ENCODE measurements at regions not wholly inside any gene's neighbourhood (a gene's known extent, or its start where the extent isn't known, plus 50 kb on each side); places are given as distances from the start of the nearest gene placed in this dataset.

DNA sequence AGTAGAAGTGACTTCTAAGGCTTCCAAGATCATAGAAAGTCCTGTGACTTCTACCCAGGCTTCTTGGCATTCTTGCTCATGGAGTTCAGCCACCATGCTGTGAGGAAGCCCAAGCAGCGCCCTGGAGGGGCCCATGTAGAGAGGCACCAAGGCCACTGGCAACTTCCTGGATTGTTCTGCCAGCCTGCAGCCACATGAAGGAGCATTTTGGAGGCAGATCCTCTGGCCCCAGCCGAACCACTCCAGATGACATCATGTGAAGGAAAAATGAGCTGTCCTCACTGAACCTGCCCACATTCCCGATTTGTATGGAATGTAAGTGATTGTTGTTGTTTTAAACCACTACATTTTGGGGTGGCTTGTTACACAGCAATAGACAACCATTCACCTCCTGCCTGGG lies 51.5 kb upstream of the MNX1 start:
- DNase-seq (ENCODE audit: low read depth) (no peak), FAIRE-seq (no peak)
- no peak overlapping the region for H3K4me3 ChIP-seq (ENCODE audit: low read depth, low read length)
- H3K27me3 ChIP-seq (ENCODE audit: control insufficient read depth, insufficient read depth, low read length) = peaks cover 2% of the 10 kb centered on the region
- TF ChIP-seq, protein P1, sequence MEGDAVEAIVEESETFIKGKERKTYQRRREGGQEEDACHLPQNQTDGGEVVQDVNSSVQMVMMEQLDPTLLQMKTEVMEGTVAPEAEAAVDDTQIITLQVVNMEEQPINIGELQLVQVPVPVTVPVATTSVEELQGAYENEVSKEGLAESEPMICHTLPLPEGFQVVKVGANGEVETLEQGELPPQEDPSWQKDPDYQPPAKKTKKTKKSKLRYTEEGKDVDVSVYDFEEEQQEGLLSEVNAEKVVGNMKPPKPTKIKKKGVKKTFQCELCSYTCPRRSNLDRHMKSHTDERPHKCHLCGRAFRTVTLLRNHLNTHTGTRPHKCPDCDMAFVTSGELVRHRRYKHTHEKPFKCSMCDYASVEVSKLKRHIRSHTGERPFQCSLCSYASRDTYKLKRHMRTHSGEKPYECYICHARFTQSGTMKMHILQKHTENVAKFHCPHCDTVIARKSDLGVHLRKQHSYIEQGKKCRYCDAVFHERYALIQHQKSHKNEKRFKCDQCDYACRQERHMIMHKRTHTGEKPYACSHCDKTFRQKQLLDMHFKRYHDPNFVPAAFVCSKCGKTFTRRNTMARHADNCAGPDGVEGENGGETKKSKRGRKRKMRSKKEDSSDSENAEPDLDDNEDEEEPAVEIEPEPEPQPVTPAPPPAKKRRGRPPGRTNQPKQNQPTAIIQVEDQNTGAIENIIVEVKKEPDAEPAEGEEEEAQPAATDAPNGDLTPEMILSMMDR (IDR thresholded peaks at IDR 0.05; ENCODE audit: insufficient read depth, low read length, severe bottlenecking) = no peak
- H3K36me3 ChIP-seq (ENCODE audit: control insufficient read depth, insufficient read depth, low read length) = no peaks in the 10 kb centered on the region

DNA sequence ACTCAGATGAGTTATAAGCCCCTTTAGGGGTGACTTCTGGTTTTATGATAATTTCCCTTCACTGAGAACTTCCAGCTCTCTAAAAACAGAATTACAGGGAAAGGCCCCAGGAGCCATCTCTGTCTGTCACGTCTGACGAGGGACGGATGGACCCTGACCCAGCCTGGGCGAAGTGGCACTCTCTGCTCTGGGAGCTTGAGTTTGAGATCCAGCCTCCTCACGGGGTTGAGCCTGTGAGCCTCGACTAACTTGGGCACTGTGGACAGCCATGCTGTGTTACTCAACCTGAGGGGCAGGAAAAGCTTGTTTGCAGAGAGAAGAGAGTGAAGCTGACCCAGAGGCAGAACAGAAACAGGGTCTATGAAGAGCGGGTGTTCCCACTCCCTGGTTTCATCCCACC lies 54.6 kb upstream of the MNX1 start:
- FAIRE-seq (no peak), DNase-seq (ENCODE audit: low read depth) (no peak)
- Histone ChIP-seq H3K36me3 (ENCODE audit: control insufficient read depth, insufficient read depth, low read length) (no peaks in the 10 kb centered on the region), H3K4me3 (ENCODE audit: low read depth, low read length) (no peak overlapping the region), H3K27me3 (ENCODE audit: control insufficient read depth, insufficient read depth, low read length) (no peaks in the 10 kb centered on the region)
- TF ChIP-seq, protein P1 (IDR thresholded peaks at IDR 0.05; ENCODE audit: insufficient read depth, low read length, severe bottlenecking) = no peak

DNA sequence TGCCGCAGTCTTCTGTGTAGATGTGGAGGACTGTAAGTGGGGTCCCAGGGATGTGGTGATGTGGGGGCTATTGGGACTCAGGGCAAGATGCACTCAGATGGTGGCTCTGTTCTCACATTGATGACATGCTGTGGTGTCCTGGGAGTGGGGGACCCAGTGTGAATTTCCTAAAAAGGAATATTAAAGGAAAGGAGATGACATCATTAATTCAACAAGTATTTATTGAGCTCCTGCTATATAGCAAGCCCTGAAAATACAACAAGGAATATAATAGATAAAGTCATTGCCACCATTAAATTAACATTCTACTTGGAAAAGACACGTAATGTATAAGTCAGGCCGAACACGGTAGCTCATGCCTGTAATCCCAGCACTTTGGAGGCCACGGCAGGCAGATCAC lies 61.9 kb upstream of the MNX1 start:
- H3K36me3 ChIP-seq (ENCODE audit: control insufficient read depth, insufficient read depth, low read length) = no peaks in the 10 kb centered on the region
- no peak for FAIRE-seq
- DNase-seq (ENCODE audit: low read depth) = no peak
- H3K27me3 ChIP-seq (ENCODE audit: control insufficient read depth, insufficient read depth, low read length) = peaks cover 2% of the 10 kb centered on the region
- TF ChIP-seq, protein P1 (IDR thresholded peaks at IDR 0.05; ENCODE audit: insufficient read depth, low read length, severe bottlenecking) = no peak
- H3K4me3 ChIP-seq (ENCODE audit: low read depth, low read length) = no peak overlapping the region

DNA sequence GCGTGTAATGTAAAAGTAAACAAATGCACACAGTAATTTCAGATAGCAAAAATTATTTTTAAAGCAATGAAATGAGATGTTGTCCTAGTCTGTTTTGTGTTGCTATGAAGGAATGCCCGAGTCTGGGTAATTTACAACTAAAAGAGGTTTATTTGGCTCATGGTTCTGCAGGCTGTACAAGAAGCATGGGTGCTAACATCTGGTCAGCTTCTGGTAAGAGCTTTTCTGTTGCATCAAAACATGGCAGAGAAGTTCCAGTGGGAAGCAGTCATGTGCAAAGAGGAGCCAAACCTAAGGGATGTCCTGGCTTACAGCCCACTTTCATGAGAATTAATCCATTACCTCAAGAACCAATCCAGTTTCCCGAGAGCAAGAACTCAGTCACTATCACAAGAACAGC lies 62.9 kb upstream of the MNX1 start:
- DNase-seq (ENCODE audit: low read depth) (no peak), FAIRE-seq (no peak)
- H3K4me3 ChIP-seq (ENCODE audit: low read depth, low read length) = no peak overlapping the region
- no peaks in the 10 kb centered on the region for H3K36me3 ChIP-seq (ENCODE audit: control insufficient read depth, insufficient read depth, low read length)
- H3K27me3 ChIP-seq (ENCODE audit: control insufficient read depth, insufficient read depth, low read length) = peaks cover 3% of the 10 kb centered on the region
- TF ChIP-seq, protein P1 (IDR thresholded peaks at IDR 0.05; ENCODE audit: insufficient read depth, low read length, severe bottlenecking) = no peak

DNA sequence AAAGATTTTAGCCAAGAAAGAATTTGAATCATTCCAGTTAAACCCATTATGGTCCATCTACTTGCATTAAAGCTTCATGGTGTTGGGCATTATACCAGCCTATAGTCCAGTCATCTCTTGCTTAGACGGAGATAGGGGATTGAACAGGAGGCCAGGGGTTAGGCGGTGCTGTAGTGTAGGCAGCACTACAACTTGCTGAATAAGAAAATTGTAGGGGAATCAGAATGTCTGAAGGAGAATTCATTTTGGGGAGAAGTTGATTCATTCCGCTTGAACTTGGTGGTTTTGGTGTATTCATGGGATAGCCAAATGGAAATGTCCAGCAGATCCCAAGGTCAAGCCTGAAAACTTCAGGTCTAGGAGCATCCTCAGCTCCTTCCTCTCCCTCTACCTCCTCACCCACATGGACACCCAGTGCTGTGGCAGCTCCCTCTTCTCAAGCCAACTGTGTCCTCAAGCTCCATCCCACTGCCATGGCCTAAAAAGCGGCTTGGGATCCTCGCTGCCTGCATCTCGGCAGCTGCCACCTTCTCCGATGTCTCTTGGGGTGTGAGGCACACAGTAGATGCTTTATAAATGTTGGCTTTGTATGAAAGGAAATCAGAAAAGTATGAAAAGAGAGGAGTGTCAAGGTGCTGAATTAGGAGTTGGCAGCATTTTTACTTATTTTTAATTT lies 63.6 kb upstream of the MNX1 start:
- FAIRE-seq = no peak
- Histone ChIP-seq H3K36me3 (ENCODE audit: control insufficient read depth, insufficient read depth, low read length) (no peaks in the 10 kb centered on the region), H3K4me3 (ENCODE audit: low read depth, low read length) (no peak overlapping the region), H3K27me3 (ENCODE audit: control insufficient read depth, insufficient read depth, low read length) (peaks cover 4% of the 10 kb centered on the region)
- no peak for DNase-seq (ENCODE audit: low read depth)
- TF ChIP-seq, protein P1 (IDR thresholded peaks at IDR 0.05; ENCODE audit: insufficient read depth, low read length, severe bottlenecking) = no peak

DNA sequence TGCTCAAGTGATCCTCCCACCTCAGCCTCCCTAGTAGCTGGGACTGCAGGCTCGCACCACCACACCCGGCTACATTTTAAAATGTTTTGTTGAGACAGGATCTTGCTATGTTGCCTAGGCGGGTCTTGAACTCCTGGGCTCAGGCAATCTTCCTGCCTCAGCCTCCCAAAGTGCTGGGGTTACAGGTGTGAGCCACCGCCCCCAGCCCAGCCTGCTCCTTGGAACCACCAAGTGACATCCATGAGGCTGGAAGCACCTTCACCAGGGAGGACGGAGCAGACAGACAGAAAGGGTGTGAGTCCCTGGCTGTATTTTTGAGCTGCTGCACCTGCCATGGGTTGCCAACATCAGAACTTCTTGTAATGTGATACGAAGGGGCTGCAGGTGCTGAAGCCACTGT lies 62.3 kb upstream of the UBE3C start:
- no peak for DNase-seq (ENCODE audit: low read depth)
- H3K4me3 ChIP-seq (ENCODE audit: low read depth, low read length) = no peak overlapping the region
- FAIRE-seq = no peak
- TF ChIP-seq, protein P1 (IDR thresholded peaks at IDR 0.05; ENCODE audit: insufficient read depth, low read length, severe bottlenecking) = no peak
- H3K27me3 ChIP-seq (ENCODE audit: control insufficient read depth, insufficient read depth, low read length) = peaks cover 4% of the 10 kb centered on the region
- H3K36me3 ChIP-seq (ENCODE audit: control insufficient read depth, insufficient read depth, low read length) = no peaks in the 10 kb centered on the region

All from bronchial epithelial cell (primary cell).